Aorta (tissue), 5 donors: ENCODE measurements at regions not wholly inside any gene's neighbourhood (a gene's known extent, or its start where the extent isn't known, plus 50 kb on each side); places are given as distances from the start of the nearest gene placed in this dataset.
"Not testable (repeated sequence)": the region's sequence is repeated elsewhere in the genome, so short reads cannot be mapped to it uniquely, and the experiment has no call there.

Experiments
- ATAC-seq: fragments of 200-7000 bp; cut with Tn5 transposase; one replicate; pipeline ENCODE4 v1.9.1; 2022; ENCODE audit warnings: moderate library complexity; ENCODE audit not compliant: low FRiP score
- DNase-seq, 2 donors: peaks; one replicate each; pipeline ENCODE4 v3.0.0-alpha.2; 2020
- H3K27ac ChIP-seq, 2 donors: one replicate each; pipeline ENCODE4 v1.5.1; 2013; ENCODE audit warnings: low read length in 2 of 2, mild to moderate bottlenecking in 2 of 2, moderate library complexity in 2 of 2, control low read depth in 1 of 2, inconsistent platforms in 1 of 2, low read depth in 1 of 2
- H3K27me3 ChIP-seq, 2 donors: one replicate each; pipeline ENCODE4 v1.6.1; 2013; ENCODE audit warnings: control low read depth in 1 of 2, low read length in 1 of 2, mild to moderate bottlenecking in 1 of 2, moderate library complexity in 1 of 2; ENCODE audit not compliant: insufficient read depth in 2 of 2, control insufficient read depth in 1 of 2
- H3K36me3 ChIP-seq, 2 donors: one replicate each; pipeline ENCODE4 v1.6.1; 2013; ENCODE audit warnings: control low read depth in 1 of 2, low read length in 1 of 2, mild to moderate bottlenecking in 1 of 2; ENCODE audit not compliant: insufficient read depth in 2 of 2, control insufficient read depth in 1 of 2
- H3K4me1 ChIP-seq, 2 donors: one replicate each; pipeline ENCODE4 v1.6.1; 2013; ENCODE audit warnings: low read length in 2 of 2, control low read depth in 1 of 2, mild to moderate bottlenecking in 1 of 2, moderate library complexity in 1 of 2; ENCODE audit not compliant: insufficient read depth in 2 of 2, control insufficient read depth in 1 of 2
- H3K4me3 ChIP-seq, 2 donors: one replicate each; pipeline ENCODE4 v1.5.1; 2013; ENCODE audit warnings: low read length in 2 of 2, control low read depth in 1 of 2, mild to moderate bottlenecking in 1 of 2
- H3K9me3 ChIP-seq: one replicate; pipeline ENCODE4 v1.6.1; 2013; ENCODE audit warnings: mild to moderate bottlenecking, low read length; ENCODE audit not compliant: control insufficient read depth
- WGBS, 2 donors: extraction: QIAGEN DNeasy Blood & Tissue Kit; methylation state at CpG; one replicate each; pipeline ENCODE4 v1.1.7; 2013; 5-methylcytosine and 5-hydroxymethylcytosine counted together
- intact Hi-C, 2 donors: fragments of 100-400 bp; cut with DNase I; formaldehyde crosslinking; loops; one replicate each; pipeline versions ENCODE4 v1.14.2 to v1.15.0; 2022
- donor health status: healthy with polysubstance abuse.
- donor health status: Bipolar disorder and iron deficiency.
- donor health status: DM: no; HTN: no; CAD: no.
- donor health status: DM: no; HTN: no; CAD: no.
- donor health status: DM: yes; HTN: yes; CAD: no.

DNA sequence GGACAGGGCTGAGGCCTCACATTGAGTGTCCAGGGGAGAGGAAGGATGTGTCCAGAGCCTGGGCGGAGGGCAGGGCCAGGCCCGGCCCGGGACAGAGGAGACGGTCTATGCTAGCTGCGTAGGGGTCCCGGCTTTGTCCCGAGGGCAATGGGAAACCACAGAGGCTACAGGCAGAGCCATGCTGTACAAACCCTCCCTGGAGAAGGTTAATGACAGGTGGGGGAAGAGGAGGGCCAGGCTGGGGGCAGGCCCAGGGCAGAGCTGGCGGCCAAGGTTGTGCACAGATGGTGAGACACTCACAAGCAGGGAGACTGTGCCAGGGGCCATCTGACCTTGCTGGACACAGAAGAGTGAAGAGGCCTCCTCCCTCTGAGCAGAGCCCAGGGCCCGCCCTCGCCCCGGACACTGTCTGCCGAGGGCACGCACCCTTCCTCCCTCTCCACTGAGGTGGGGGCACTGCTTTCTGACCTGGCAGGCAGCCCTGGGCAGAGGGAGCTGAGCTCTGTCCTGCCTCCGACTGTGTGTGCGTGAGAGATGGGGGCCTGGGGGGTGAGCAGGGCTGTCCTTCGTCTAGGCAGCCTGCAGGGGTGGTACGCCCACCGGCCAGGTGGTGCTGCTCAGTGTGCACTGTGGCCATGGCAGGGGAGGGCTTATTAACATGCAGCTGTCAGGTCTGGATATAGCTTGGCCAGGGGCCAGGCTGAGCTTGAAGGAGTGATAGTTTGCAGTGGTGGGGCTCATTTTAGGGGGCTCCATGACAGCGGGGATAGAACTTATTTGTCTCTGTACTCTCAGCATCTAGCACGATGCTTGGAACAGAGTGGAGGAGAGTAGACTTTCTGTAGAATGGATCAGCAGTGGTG, 75.7 kb upstream of the LRPAP1 start:
- Histone ChIP-seq H3K9me3 (no peaks in the 10 kb centered on the region), H3K4me3 (no peak overlapping the region), H3K27ac (no peak overlapping the region), H3K27me3 (no peaks in the 10 kb centered on the region), H3K36me3 (no peaks in the 10 kb centered on the region), H3K4me1 (no peaks in the 10 kb centered on the region)
- ATAC-seq (no peak), DNase-seq (peak in 1 of 2 donors; percentile 57)
- intact Hi-C loops = no loop called here
- WGBS, 2 donors = 68 to 81% methylated on average over 18 to 20 of the region's 20 CpGs

DNA sequence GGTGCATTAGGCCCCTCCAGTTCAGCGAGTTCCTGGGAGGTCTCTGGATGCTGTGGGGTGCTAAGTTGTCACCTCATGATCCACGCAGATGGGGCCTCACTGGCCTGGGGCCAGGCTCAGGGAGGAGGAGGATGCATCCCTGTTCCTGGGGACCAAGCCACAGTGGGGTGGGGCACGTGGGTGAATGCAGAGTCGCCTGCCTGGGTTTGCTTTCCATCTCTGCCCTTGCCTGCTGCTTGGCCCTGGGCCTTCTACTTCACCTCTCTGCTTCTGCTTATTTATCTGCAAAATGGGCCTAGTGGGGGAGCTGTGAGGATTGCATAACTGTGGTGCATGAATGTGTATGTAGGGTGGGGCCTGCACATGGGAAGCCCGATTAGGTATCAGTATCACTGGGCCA, 74.6 kb upstream of the LRPAP1 start:
- H3K4me3 ChIP-seq, DNase-seq, H3K4me1 ChIP-seq, ATAC-seq, intact Hi-C loops, H3K27me3 ChIP-seq, H3K36me3 ChIP-seq, H3K9me3 ChIP-seq, H3K27ac ChIP-seq: not testable (repeated sequence)
- WGBS, 2 donors = 87 to 91% methylated on average over 5 of the region's 5 CpGs

GRCh38 chr4:3606271-3606670, 74.0 kb upstream of the LRPAP1 start:
- DNase-seq, H3K27me3 ChIP-seq, ATAC-seq, H3K27ac ChIP-seq, H3K9me3 ChIP-seq, H3K36me3 ChIP-seq, intact Hi-C loops, H3K4me1 ChIP-seq, H3K4me3 ChIP-seq: not testable (repeated sequence)
- WGBS, 2 donors = 95 to 98% methylated on average over 3 of the region's 3 CpGs

DNA sequence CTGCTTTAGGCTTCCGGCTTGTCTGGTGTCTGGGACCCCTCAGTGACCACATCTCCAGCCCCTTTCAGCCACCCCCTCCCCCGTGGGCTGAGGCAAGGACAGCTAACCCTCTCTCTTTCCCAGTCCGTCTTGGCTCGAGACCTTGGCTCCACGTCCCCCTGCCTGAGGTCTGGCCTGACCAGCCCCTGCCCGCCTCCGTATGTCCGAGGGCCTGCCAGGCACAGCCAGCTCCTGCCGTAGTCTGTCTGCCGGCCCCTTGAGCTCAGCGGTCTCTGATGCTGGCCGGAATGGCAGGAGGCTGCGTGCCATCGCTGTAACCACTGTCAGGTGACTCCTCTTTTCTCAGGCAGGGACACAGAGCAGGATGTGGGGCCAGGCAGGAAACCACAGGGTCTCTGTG, 73.3 kb upstream of the LRPAP1 start:
- Histone ChIP-seq H3K4me1 (no peaks in the 10 kb centered on the region), H3K36me3 (no peaks in the 10 kb centered on the region), H3K27ac (no peak overlapping the region), H3K4me3 (no peak overlapping the region), H3K9me3 (no peaks in the 10 kb centered on the region), H3K27me3 (no peaks in the 10 kb centered on the region)
- DNase-seq = no peak
- no peak for ATAC-seq
- intact Hi-C loops = no loop called here
- WGBS, 2 donors = 82 to 90% methylated on average over 14 of the region's 14 CpGs

DNA sequence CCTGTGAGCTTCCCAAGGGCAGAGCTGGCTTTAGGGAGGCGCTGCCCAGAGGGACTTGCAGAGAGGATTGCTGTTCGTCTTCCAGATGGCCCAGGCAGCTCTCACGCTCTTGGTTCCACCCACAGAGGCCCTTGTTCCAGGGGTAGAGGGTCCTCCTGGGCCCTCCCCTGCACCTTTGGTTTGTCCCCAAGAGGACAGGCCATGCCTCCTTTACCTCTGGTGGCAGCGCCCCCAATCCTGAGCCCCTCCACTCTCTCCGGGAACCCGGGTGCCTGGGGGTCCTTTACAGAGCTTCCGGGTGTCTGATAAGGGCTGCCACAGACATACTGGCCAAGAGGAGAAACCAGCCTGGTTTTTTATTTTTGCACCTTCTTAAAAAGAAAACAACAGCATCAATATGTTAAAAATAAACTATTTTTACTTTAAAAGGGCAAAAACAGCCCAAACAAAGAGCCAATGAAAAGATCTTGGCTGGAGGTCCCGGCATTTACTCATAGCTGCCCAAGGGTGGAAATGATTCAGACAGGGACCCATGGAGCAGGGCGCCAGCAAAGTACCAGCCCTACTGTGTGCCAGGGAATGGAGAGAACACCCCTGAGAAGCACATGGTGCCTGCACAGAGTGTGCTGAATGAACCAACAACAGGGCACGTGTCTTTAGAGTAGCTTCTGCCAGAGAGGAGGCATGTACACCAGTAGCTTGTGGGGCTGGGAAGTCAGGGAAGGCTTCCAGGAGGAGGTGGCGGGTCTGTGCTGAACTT, 70.8 kb upstream of the LRPAP1 start:
- H3K27me3 ChIP-seq, H3K27ac ChIP-seq, H3K36me3 ChIP-seq, H3K4me1 ChIP-seq, intact Hi-C loops, ATAC-seq, DNase-seq, H3K9me3 ChIP-seq, H3K4me3 ChIP-seq: not testable (repeated sequence)
- 38 to 58% methylated on average over 11 of the region's 11 CpGs for WGBS, 2 donors

- H3K9me3 ChIP-seq = no peaks in the 10 kb centered on the region
- DNase-seq (no peak), ATAC-seq (no peak)
- H3K36me3 ChIP-seq = no peaks in the 10 kb centered on the region
- 93 to 95% methylated on average over 3 of the region's 3 CpGs for WGBS, 2 donors
- H3K27me3 ChIP-seq = no peaks in the 10 kb centered on the region
- H3K4me3 ChIP-seq = no peak overlapping the region
- no peak overlapping the region for H3K27ac ChIP-seq
- H3K4me1 ChIP-seq = no peaks in the 10 kb centered on the region
- intact Hi-C loops = no loop called here
These were observed 69.8 kb upstream of the LRPAP1 start for GRCh38 chr4:3601992-3602391.

- 88 to 90% methylated on average over 11 to 12 of the region's 12 CpGs for WGBS, 2 donors
- intact Hi-C loops, H3K27ac ChIP-seq, H3K4me3 ChIP-seq, ATAC-seq, DNase-seq, H3K9me3 ChIP-seq, H3K36me3 ChIP-seq, H3K27me3 ChIP-seq, H3K4me1 ChIP-seq: not testable (repeated sequence)
These were observed 69.0 kb upstream of the LRPAP1 start for GRCh38 chr4:3601108-3601690.

DNA sequence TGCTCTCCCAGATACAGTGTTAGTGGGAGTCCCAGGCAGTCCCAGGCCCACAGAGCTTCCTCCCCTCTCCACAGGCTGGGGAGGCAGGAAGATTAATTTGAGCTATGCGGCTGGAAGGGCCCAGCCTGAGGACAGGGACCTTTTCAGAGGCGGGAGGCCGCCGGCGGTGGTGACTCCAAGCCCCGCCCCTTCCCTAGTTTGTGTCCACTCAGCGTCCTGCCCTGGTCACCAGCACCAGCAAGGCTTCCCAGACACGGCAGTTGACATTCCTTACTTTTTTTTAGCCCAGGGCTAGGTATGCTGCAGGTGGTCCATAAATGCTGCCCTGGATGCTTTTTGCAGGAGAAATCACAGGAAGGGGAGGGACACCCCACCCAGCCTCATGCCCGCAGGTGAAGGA, 67.7 kb upstream of the LRPAP1 start:
- Histone ChIP-seq H3K27ac (no peak overlapping the region), H3K27me3 (no peaks in the 10 kb centered on the region), H3K4me1 (no peaks in the 10 kb centered on the region), H3K4me3 (no peak overlapping the region), H3K36me3 (no peaks in the 10 kb centered on the region), H3K9me3 (no peaks in the 10 kb centered on the region)
- intact Hi-C loops = no loop called here
- 44 to 58% methylated on average over 9 of the region's 9 CpGs for WGBS, 2 donors
- ATAC-seq = no peak
- DNase-seq = peak in 1 of 2 donors; percentile 57
